ENCODE measurements at regions not wholly inside any gene's neighbourhood (a gene's known extent, or its start where the extent isn't known, plus 50 kb on each side); places are given as distances from the start of the nearest gene placed in this dataset.

GRCh38 chr1:177799746-177800145 lies 170.1 kb downstream of the SEC16B start:
- TF ChIP-seq, protein P1, sequence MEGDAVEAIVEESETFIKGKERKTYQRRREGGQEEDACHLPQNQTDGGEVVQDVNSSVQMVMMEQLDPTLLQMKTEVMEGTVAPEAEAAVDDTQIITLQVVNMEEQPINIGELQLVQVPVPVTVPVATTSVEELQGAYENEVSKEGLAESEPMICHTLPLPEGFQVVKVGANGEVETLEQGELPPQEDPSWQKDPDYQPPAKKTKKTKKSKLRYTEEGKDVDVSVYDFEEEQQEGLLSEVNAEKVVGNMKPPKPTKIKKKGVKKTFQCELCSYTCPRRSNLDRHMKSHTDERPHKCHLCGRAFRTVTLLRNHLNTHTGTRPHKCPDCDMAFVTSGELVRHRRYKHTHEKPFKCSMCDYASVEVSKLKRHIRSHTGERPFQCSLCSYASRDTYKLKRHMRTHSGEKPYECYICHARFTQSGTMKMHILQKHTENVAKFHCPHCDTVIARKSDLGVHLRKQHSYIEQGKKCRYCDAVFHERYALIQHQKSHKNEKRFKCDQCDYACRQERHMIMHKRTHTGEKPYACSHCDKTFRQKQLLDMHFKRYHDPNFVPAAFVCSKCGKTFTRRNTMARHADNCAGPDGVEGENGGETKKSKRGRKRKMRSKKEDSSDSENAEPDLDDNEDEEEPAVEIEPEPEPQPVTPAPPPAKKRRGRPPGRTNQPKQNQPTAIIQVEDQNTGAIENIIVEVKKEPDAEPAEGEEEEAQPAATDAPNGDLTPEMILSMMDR (IDR thresholded peaks at IDR 0.05; ENCODE audit: low read depth, low read length, missing input control), result no peak
- TF ChIP-seq RXRA (IDR thresholded peaks at IDR 0.05) (no peak), JUND (IDR thresholded peaks at IDR 0.05) (no peak), GABPA (IDR thresholded peaks at IDR 0.05 in 1 of 2, conservative IDR thresholded peaks at IDR 0.05 in 1 of 2) (no peak), TAF1 (conservative IDR thresholded peaks at IDR 0.05) (no peak), YY1 (IDR thresholded peaks at IDR 0.05) (no peak), SP1 (IDR thresholded peaks at IDR 0.05) (no peak), HNF4A (conservative IDR thresholded peaks at IDR 0.05) (no peak)
- TF ChIP-seq, protein P2, sequence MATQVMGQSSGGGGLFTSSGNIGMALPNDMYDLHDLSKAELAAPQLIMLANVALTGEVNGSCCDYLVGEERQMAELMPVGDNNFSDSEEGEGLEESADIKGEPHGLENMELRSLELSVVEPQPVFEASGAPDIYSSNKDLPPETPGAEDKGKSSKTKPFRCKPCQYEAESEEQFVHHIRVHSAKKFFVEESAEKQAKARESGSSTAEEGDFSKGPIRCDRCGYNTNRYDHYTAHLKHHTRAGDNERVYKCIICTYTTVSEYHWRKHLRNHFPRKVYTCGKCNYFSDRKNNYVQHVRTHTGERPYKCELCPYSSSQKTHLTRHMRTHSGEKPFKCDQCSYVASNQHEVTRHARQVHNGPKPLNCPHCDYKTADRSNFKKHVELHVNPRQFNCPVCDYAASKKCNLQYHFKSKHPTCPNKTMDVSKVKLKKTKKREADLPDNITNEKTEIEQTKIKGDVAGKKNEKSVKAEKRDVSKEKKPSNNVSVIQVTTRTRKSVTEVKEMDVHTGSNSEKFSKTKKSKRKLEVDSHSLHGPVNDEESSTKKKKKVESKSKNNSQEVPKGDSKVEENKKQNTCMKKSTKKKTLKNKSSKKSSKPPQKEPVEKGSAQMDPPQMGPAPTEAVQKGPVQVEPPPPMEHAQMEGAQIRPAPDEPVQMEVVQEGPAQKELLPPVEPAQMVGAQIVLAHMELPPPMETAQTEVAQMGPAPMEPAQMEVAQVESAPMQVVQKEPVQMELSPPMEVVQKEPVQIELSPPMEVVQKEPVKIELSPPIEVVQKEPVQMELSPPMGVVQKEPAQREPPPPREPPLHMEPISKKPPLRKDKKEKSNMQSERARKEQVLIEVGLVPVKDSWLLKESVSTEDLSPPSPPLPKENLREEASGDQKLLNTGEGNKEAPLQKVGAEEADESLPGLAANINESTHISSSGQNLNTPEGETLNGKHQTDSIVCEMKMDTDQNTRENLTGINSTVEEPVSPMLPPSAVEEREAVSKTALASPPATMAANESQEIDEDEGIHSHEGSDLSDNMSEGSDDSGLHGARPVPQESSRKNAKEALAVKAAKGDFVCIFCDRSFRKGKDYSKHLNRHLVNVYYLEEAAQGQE (IDR thresholded peaks at IDR 0.05), result no peak
- TF ChIP-seq, protein P3, sequence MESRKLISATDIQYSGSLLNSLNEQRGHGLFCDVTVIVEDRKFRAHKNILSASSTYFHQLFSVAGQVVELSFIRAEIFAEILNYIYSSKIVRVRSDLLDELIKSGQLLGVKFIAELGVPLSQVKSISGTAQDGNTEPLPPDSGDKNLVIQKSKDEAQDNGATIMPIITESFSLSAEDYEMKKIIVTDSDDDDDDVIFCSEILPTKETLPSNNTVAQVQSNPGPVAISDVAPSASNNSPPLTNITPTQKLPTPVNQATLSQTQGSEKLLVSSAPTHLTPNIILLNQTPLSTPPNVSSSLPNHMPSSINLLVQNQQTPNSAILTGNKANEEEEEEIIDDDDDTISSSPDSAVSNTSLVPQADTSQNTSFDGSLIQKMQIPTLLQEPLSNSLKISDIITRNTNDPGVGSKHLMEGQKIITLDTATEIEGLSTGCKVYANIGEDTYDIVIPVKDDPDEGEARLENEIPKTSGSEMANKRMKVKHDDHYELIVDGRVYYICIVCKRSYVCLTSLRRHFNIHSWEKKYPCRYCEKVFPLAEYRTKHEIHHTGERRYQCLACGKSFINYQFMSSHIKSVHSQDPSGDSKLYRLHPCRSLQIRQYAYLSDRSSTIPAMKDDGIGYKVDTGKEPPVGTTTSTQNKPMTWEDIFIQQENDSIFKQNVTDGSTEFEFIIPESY (IDR thresholded peaks at IDR 0.05), result no peak
- TF ChIP-seq, protein P4, sequence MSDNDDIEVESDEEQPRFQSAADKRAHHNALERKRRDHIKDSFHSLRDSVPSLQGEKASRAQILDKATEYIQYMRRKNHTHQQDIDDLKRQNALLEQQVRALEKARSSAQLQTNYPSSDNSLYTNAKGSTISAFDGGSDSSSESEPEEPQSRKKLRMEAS (IDR thresholded peaks at IDR 0.05), result no peak
